ENCODE measurements at regions not wholly inside any gene's neighbourhood (a gene's known extent, or its start where the extent isn't known, plus 50 kb on each side); places are given as distances from the start of the nearest gene placed in this dataset.

DNA sequence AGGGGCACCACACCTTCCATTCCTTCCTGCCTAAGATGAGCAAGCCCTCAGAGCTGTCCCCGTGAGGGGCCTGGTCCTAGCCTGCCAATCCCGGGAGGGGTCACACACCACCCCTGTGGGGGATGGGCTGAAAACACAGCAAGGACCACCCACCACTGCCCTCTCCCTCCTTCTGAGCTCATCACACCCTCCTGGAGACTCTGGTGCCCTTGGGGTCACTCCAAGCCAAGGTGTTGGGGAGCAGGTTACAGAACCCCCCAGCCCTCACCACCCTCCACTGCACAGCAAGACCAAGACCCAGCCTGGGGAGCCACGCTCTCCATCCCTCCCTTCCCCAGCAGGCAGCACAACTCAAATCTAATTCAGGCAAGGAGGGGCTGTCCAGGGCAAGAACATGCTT, 60.5 kb upstream of the PPP1R26 start:
- TF ChIP-seq EP300 (IDR thresholded peaks at IDR 0.05): no peak
- TF ChIP-seq FOSB (CRISPR knock-in tag; IDR thresholded peaks at IDR 0.05): no peak
- no peak for TF ChIP-seq CEBPB (IDR thresholded peaks at IDR 0.05)
- TF ChIP-seq, protein P1, sequence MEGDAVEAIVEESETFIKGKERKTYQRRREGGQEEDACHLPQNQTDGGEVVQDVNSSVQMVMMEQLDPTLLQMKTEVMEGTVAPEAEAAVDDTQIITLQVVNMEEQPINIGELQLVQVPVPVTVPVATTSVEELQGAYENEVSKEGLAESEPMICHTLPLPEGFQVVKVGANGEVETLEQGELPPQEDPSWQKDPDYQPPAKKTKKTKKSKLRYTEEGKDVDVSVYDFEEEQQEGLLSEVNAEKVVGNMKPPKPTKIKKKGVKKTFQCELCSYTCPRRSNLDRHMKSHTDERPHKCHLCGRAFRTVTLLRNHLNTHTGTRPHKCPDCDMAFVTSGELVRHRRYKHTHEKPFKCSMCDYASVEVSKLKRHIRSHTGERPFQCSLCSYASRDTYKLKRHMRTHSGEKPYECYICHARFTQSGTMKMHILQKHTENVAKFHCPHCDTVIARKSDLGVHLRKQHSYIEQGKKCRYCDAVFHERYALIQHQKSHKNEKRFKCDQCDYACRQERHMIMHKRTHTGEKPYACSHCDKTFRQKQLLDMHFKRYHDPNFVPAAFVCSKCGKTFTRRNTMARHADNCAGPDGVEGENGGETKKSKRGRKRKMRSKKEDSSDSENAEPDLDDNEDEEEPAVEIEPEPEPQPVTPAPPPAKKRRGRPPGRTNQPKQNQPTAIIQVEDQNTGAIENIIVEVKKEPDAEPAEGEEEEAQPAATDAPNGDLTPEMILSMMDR (IDR thresholded peaks at IDR 0.05): no peak
- no peak for TF ChIP-seq SREBF2 (IDR thresholded peaks at IDR 0.05)
- TF ChIP-seq HDAC2 (IDR thresholded peaks at IDR 0.05): no peak
- TF ChIP-seq MAZ (IDR thresholded peaks at IDR 0.05; ENCODE audit: borderline replicate concordance, low read depth, low read length): no peak
- TF ChIP-seq POLR2A (IDR thresholded peaks at IDR 0.05; ENCODE audit: low read length): no peak

Data from A549 (cell line).